SK-N-SH treated with all-trans-retinoic acid at 6 μM for 48 hours (cell line): ENCODE measurements at regions not wholly inside any gene's neighbourhood (a gene's known extent, or its start where the extent isn't known, plus 50 kb on each side); places are given as distances from the start of the nearest gene placed in this dataset.

Source experiments
- CREB5 ChIP-seq: fragments of 250-450 bp; sonication (Bioruptor Pico); IDR thresholded peaks from 2 replicates; pipeline ENCODE4 v1.5.1; 2020; ENCODE audit warnings: low read depth, mild to moderate bottlenecking, moderate library complexity
- POU6F1 ChIP-seq: fragments of 250-450 bp; sonication (Bioruptor Pico); IDR thresholded peaks from 2 replicates; pipeline ENCODE4 v1.8.0; 2021; ENCODE audit warnings: low read depth, mild to moderate bottlenecking, moderate library complexity, borderline replicate concordance
- PPARA ChIP-seq: fragments of 250-450 bp; sonication (Bioruptor Pico); IDR thresholded peaks from 2 replicates; pipeline ENCODE4 v1.5.0; 2020; ENCODE audit warnings: mild to moderate bottlenecking, borderline replicate concordance
- ZFP30 ChIP-seq: fragments of 450-650 bp; formaldehyde crosslinking; IDR thresholded peaks from 2 replicates; pipeline ENCODE4 v1.5.0; 2022; ENCODE audit warnings: mild to moderate bottlenecking, moderate library complexity

- TF ChIP-seq ZFP30 (CRISPR knock-in tag): no peak
- TF ChIP-seq CREB5 (CRISPR knock-in tag): no peak
- TF ChIP-seq POU6F1 (CRISPR knock-in tag): no peak
- TF ChIP-seq PPARA (CRISPR knock-in tag): no peak
Measured at GRCh38 chr9:82780017-82780416, 282.9 kb downstream of the RASEF start.
